HG03175 (cell line): ENCODE measurements at regions not wholly inside any gene's neighbourhood (a gene's known extent, or its start where the extent isn't known, plus 50 kb on each side); places are given as distances from the start of the nearest gene placed in this dataset.
"Not testable (repeated sequence)": the region's sequence is repeated elsewhere in the genome, so short reads cannot be mapped to it uniquely, and the experiment has no call there.

Experiments
- ATAC-seq: cut with Tn5 transposase; IDR thresholded peaks from one replicate; pipeline ENCODE4 v1.9.1; 2021; ENCODE audit warnings: mild to moderate bottlenecking, moderate library complexity; ENCODE audit not compliant: unreplicated experiment

DNA sequence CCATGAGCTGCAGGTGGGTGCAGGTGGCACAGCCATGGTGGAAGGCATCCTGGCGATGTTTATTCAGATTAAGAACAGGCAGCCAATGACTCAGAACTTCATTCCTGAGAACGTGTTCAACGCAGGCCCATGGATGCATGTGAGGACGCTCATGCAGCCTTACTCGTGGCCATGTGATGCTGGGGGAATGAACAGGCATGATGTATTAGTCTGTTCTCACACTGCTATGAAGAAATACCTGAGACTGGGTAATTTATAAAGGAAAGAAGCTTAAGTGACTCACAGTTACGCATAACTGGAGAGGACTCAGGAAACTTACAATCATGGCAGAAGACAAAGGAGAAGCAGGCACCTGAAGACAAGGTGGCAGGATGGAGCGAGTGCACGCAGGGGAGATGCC is 146.6 kb downstream of the RNASET2 start:
- ATAC-seq, result no peak

DNA sequence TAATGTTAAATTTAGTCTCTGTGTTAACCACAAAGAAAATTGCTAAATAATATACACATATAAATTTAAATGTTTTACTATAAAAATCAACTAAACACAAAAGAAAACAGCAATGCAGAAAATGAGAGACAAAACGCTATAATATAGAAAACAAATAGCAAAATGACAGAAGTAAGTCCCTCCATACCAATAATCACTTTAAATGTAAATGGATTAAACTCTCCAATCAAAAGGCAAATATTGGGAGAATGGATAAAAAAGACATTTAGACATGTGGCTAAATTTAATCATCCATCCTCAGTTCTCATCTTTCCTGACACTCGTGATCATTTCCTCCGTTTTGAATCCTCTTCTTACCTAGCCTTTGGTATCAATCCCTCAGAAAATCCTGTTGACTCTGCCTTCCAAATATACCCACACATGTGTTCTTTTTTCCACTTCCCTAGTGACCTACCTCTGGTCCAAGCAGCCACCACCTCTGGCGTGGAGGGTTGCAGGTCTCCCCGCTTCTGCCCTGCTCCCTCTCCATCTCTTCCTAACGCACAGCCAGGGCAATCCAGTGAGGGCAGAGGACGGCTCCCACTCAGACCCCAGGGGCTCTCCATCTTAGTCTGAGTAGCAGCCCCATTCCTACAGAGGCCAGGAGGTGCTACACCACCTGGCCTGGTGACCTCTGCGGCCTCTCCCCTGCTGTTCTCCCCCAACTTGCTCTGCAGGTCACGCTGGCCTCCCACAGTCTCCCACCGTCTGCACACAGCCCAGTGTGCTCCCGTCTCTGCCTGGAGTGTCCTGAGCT is 149.2 kb downstream of the RNASET2 start:
- ATAC-seq, result no peak

DNA sequence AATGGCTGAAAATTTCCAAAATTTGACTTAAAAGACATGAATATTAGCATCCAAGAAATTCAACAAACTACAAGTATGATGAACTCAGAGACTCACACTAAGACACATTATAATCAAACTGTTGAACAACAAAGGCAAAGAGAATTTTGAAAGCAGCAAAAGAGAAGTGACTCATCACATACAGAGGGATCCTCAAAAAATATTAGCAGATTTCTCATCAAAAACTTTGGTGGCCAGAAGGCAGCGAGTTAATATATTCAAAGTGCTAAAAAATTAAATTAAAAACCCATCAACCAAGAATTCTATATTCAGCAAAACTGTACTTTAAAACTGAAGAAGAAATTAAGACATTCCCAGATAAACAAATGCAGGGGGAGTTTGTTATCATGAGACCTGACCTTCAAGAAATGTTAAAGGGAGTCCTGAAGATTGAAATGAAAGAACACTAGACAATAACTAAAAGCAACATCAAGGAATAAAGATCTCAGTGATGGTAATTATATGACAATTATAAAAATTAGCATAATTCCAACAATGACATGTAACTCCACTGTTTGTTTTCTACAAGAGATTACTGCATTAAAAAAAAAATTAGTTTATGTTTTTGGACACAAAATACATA is 150.0 kb downstream of the RNASET2 start:
- ATAC-seq, result no peak

DNA sequence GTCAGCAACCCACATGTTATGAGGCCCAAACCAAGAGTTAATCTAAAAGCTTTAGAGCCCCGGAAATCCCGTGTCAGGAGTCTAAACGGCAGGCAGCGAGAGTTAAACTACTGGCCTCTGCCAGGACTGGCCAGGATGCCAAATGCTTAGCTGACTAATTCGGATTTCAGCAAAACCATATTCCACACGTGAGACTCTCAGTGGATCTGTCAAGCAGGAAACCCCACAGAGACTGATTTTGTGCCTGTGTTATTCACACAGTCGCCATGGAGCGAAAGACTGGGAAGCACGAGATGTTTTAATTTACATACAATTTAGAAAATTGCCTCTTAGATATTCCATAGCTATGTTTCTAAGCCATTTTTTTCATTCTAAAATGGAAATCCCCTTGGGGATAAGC is 152.9 kb downstream of the RNASET2 start:
- ATAC-seq, result no peak

DNA sequence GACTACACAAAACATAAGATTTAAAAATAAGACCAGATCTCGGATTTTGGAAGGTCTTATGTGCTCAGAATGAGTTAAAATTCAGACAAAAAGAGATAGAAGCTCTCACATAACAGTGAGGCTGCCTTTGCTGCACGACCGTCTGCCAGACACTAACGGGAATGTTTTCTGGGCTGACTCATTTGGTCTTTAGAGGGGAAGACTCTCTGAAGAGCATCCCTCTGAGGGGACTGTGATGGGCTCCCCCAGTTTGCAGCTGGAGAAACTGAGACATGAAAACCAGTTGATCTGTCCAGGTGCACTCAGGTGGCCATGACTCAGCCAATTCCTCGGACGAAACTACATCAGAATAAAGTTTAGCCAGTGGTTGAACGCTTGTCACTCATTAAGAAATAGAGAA is 153.9 kb downstream of the RNASET2 start:
- no peak for ATAC-seq

DNA sequence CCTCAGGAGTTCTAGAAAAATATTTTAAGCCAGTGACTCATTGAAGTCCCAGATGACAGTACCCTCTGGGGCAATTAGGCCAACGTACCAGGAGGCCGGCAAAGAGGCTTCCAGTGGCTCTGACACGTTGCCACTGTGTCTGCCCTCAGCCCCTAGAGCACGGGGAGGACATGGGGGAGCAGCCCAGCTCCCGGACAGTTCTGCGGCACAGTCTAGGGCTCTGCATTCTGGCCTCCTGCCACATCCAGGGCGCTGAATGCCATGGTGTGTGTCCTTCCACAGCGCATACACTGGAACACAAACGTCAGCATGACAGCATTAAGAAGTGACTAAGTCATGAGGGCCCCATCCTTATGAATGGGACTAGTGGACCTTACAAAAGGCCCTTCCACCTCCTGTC is 156.2 kb downstream of the RNASET2 start:
- no peak for ATAC-seq

DNA sequence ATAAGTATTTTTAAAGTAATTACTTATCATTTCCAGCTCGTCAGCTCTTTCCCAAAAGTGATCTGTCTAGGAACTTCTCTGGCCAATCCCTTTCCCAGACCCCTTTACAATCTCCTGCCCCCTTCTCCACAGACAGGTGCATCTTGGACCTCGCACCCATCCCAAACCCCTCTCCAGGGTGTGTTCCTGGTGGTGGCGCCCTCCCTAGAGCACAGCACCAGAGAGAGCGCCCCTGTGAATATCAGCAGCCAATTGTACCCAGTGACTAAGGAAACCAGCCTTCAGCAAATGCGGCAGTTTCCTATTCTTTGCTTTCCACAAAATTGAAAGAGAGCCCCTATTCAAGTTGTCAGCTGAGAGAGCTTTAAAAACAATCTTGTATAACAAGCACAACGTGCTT is 157.7 kb downstream of the RNASET2 start:
- no peak for ATAC-seq

DNA sequence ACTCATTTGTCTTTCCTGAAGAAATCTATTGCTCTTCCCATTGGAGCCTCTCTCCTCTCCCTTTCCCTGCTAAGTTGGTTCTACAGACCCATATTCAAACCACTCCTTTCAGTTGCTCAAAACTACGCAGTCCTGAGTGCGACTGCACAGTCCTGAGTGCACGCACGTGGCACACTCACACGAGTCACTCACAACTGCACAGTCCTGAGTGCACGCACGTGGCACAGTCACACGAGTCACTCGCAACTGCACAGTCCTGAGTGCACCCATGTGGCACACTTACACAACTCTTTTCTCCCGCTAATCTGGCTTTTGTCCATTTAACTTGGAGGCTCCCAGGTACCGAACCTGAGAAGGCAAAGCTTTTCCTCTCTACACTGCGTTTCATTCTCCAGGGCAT is 159.7 kb downstream of the RNASET2 start:
- no peak for ATAC-seq

DNA sequence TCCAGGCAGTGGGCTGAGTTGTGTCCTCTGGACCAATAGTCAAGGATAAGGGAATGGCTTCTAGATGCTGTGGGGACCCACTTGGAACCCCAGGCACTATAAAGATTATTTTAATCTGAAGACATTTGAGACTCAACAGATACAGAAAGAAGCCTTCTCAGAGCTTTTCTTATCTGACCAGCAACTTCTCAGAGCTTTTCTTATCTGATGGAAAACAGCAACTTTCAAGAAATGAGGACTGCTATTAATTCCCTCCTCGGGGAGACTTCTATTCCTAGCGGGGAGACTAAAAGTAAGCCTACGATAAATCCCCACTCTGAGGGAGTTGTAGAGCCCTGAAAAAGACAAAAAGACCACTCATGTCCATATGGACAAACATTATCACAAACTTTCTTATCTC is 160.5 kb downstream of the RNASET2 start:
- ATAC-seq, result no peak

DNA sequence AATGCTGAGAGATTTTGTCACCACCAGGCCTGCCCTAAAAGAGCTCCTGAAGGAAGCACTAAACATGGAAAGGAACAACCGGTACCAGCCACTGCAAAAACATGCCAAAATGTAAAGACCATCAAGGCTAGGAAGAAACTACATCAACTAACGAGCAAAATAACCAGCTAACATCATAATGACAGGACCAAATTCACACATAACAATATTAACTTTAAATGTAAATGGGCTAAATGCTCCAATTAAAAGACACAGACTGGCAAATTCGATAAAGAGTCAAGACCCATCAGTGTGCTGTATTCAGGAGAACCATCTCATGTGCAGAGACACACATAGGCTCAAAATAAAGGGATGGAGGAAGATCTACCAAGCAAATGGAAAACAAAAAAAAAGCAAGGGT is 163.8 kb upstream of the RPS6KA2 start:
- not testable (repeated sequence) for ATAC-seq

DNA sequence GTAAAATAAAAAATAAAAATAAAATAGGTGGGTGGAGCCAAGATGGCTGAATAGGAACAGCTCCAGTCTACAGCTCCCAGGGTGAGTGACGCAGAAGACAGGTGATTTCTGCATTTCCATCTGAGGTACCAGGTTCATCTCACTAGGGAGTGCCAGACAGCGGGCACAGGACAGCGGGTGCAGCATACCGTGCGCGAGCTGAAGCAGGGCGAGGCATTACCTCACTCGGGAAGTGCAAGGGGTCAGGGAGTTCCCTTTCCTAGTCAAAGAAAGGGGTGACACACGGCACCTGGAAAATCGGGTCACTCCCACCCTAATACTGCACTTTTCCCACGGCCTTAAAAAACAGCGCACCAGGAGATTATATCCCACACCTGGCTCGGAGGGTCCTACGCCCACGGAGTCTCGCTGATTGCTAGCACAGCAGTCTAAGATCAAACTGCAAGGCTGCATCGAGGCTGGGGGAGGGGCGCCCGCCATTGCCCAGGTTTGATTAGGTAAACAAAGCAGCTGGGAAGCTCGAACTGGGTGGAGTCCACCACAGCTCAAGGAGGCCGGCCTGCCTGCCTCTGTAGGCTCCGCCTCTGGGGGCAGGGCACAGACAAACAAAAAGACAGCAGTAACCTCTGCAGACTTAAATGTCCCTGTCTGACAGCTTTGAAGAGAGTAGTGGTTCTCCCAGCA is 161.9 kb upstream of the RPS6KA2 start:
- ATAC-seq, result not testable (repeated sequence)

DNA sequence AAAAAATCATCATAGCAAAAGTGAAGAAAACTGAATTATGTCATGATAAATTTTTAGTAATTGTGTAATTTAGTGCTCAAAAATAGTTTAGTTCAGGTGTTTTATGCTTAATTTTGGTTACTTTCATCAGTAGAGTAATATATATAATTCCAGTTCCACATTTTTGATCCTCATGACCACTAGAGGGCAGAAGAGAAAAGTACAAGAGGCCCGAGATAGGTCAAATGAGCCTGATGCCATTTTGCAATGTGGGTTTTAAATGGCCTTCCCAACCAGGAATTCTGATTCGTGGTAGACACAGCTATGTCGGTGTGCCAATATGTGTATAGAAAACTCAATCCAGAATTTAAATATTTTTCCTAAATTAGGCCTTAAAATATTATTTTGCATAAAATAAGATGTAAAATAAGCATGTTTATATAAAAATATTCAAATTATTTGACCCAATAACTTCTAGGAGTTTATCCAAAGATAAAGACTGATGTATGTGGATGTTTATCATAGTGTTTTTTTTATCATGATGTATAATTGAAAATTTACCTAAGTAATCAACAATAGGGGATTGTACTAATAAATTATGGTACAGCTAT is 159.7 kb upstream of the RPS6KA2 start:
- no peak for ATAC-seq

DNA sequence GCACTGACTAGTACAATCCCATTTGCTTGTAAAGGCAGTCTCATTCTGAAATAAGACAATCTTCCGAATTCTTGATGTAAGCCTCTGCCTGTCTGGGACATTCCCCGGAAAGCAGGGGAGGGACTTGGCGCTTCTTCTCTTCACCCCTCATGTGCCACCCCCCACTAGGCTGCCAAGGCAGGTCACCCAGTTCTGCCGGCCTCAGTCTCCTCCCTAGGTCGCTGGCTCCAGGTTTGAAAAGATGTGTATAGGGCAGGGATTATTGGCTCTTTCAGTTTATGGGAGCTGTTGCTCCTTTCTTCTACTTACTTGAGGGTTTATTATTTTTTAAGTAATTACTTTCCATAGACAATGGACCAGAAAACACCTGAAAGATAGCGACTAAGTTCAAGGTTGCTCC is 158.1 kb upstream of the RPS6KA2 start:
- ATAC-seq, result no peak

DNA sequence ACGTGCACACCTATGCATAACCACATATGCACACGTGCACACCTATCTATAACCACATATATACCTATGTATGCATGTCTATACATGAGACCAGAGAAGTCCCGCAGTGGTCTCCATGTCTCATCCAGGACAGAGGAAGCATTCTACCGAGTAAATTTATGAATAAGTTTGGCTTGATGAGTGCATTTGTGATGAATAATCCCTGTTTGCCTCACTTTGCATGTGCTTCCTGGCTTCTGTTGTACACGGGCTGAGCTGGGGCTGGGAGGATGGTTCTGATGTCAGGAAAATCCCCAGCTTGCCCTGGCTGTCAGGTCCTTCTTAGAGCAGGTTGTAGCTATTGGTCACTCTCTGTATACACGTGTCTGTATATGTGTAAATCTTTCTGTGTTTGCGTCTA is 157.6 kb upstream of the RPS6KA2 start:
- ATAC-seq, result no peak

DNA sequence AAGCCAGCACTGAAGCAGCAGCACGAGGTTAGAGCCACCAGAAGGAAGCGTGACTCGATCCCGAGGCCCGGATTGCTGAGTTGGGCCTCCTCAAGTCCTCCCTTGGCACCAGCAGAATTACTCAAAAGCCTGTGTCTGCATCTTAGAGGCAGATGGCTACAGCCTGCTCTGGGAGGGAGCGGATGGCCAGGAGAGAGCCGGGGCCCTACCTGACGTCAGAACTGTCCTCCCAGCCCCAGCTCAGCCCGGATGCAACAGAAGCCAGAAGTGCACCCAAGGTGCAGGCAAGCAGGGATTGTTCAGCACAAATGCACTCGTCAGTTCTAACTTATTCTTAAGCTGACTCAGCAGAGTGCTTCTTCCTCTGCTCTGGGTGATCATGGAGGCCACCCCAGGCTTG is 155.5 kb upstream of the RPS6KA2 start:
- ATAC-seq, result no peak

DNA sequence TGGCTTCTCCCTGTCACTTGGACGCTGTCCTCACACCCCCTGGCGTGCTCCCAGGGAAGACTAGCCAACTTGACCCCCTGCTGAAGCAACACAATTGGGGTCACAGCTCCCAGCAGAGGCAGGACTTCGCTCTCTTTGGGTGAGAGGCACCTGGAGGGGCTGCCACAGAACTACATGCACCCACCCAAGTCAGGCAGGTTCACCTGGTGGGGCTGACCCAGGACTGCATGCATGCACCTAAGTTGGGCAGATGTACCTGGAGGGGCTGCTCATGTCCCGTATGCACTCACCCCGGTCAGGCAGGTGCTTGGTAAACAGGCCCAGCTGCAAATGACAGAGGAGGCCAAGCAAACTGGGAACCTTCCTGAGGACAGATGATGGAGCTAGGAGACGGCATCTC is 154.3 kb upstream of the RPS6KA2 start:
- no peak for ATAC-seq

DNA sequence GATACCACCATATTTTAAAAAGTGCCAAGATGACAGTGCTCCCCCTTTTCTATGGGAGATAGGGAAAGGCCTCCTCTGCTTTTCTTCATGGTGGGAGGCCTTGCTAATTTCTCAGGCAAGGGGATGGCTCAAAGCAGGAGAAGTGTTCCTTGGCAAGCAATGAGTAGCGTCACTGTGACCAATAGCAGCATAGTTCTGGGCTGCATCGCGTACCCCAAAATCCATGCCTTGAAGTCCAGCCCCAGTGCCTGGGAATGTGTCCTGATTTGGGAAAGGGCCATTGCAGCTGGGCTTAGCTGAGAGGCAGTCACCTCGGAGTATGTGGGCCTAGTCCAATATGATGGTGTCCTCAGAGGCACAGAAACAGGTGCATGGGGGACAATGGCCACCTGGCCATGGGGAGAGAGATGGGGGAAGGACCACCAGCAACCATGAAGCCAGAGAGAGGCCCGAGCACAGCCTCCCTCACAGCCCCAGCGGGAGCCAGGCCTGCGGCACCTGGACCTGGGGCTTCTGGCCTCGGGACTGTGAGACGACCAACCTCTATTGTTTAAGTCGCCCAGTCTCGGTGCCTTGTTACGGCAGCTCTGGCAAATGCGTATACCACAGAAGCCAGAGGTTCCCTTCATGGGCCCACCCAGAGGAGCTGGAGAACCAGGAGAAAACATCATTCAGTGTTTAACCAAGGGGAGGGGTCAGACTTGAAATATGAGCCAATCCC is 153.1 kb upstream of the RPS6KA2 start:
- no peak for ATAC-seq

DNA sequence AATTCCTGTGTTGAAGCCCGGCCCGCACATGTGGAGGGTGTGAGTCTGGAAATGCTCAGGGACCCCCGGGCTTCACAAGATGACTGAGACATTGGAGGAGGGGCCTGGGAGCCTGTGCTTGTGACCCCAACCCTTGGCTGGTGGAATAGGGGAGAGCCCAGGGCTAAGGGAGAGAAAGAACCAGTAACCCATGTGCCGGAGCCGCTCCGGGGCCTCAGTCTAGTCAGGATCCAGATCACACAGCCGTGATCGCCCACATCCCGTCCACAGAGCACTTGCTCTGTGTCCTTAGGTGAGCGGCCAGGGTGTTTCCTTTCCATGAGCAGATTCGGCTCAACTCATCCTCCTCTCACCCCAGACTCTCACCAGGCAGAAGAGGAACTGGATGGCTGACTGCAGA is 152.3 kb upstream of the RPS6KA2 start:
- no peak for ATAC-seq

DNA sequence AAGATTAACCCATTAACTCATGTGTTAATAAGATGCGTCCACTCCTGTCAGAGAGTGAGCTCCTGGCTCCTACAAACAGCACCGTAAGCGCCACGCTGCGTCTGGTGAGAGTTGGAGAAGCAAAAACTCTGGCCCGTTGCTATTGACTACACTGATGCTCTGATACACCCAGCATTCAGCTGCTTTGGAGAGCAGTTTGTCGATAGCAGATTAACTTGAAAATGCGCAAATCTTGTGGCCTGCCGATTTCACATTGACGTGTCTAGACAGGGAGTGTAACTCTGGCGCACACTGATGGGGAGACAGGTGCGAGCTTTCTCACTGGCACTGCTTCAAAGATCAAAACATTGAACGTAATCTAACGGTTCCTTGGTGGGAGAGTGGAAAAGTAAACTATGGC is 151.7 kb upstream of the RPS6KA2 start:
- no peak for ATAC-seq

DNA sequence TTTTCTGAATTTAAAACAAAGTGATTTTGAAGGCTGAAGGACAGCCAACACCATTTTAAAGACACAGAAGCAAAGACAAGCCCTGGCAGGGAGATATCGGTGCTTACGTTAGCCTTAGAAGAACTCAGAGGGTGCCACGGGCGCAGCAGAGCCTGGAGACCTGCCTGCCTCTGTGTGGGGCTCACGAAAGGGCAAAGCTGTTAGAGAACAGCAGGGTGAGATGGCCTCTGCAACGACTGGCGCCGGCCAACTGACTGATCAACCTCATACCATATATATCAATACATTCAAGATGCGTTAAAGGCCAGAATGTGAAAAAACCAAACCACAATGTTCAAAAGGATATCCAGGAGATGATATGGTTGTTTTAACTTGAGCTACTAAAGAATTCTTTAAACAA is 151.0 kb upstream of the RPS6KA2 start:
- no peak for ATAC-seq

DNA sequence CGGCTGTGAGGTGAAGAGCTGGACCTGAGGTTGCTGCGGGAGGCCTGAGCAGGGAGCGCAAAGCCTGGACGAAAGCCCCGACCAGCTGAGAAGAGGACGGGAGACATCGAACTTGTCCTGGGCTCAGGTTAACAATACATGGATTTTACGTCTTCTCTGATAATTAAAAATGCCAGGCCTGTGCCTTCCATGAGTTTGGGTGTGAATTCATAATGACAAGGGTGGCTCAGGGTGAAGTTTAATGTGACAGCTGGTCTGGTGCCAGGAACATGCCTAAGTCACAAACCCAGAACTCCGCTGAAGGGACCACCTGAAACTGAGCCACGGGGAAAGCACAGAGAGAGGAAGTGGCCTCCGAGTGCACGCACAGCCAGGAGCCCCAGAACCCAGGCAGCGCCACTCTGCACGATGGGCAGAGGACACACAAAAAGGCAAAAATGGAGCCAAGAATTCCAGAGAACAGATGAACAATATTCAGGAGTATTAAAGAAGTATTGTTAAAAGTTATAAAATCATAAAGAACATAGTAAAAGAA is 150.1 kb upstream of the RPS6KA2 start:
- no peak for ATAC-seq
